ENCODE measurements at regions not wholly inside any gene's neighbourhood (a gene's known extent, or its start where the extent isn't known, plus 50 kb on each side); places are given as distances from the start of the nearest gene placed in this dataset.

- no peak for TF ChIP-seq CTCF (tag by site-specific recombination; IDR thresholded peaks at IDR 0.05)
- TF ChIP-seq ZBTB7A (tag by site-specific recombination; IDR thresholded peaks at IDR 0.05; ENCODE audit: low read depth), result no peak
- TF ChIP-seq TRIM28 (IDR thresholded peaks at IDR 0.05; ENCODE audit: borderline replicate concordance, low read length), result no peak
- TF ChIP-seq ZNF391 (tag by site-specific recombination; IDR thresholded peaks at IDR 0.05; ENCODE audit: borderline replicate concordance, low read depth), result no peak
- TF ChIP-seq ZNF274 (IDR thresholded peaks at IDR 0.05; ENCODE audit: low read length), result no peak
- TF ChIP-seq ZNF274 (tag by site-specific recombination; IDR thresholded peaks at IDR 0.05; ENCODE audit: borderline replicate concordance), result no peak
- TF ChIP-seq MEIS1 (CRISPR knock-in tag; IDR thresholded peaks at IDR 0.05; ENCODE audit: borderline replicate concordance), result no peak
- TF ChIP-seq YY2 (tag by site-specific recombination; IDR thresholded peaks at IDR 0.05), result no peak
- TF ChIP-seq ZNF670 (tag by site-specific recombination; IDR thresholded peaks at IDR 0.05; ENCODE audit: low read depth), result no peak
- TF ChIP-seq ZNF221 (tag by site-specific recombination; IDR thresholded peaks at IDR 0.05; ENCODE audit: borderline replicate concordance), result no peak
- TF ChIP-seq ZNF48 (tag by site-specific recombination; IDR thresholded peaks at IDR 0.05), result no peak
- no peak for TF ChIP-seq ZNF660 (tag by site-specific recombination; IDR thresholded peaks at IDR 0.05)
Observed at GRCh38 chr2:239895116-239895515, 130.0 kb downstream of the NDUFA10 start.

Measured in HEK293 (cell line).